ENCODE measurements at regions not wholly inside any gene's neighbourhood (a gene's known extent, or its start where the extent isn't known, plus 50 kb on each side); places are given as distances from the start of the nearest gene placed in this dataset.

GRCh38 chr7:8362723-8363369 is 70.6 kb upstream of the NXPH1 start:
- TF ChIP-seq CTCF (IDR thresholded peaks at IDR 0.05), result no peak
- TF ChIP-seq POLR2A (IDR thresholded peaks at IDR 0.05), result no peak

Measured in Peyer's patch (tissue), 4 donors.